Suprapubic skin (tissue), 3 donors: ENCODE measurements at regions not wholly inside any gene's neighbourhood (a gene's known extent, or its start where the extent isn't known, plus 50 kb on each side); places are given as distances from the start of the nearest gene placed in this dataset.

Source experiments
- EP300 ChIP-seq: sonication (generic); formaldehyde crosslinking; IDR thresholded peaks from one replicate; pipeline ENCODE4 v1.6.1; 2017; ENCODE audit warnings: antibody characterized with exemption
- POLR2A ChIP-seq, 2 donors: fragments of 450-650 bp; IDR thresholded peaks; one replicate each; pipeline ENCODE4 v1.6.1; 2017; ENCODE audit warnings: antibody characterized with exemption in 2 of 2, mild to moderate bottlenecking in 2 of 2, moderate library complexity in 2 of 2
- TF ChIP-seq, protein P1 (sequence below), 2 donors: fragments of 200-600 bp in 1 of 2; fragments of 450-650 bp in 1 of 2; sonication (generic) in 1 of 2; IDR thresholded peaks; one replicate each; pipeline ENCODE4 v1.5.1; 2016 to 2019; ENCODE audit warnings: antibody characterized with exemption in 2 of 2, mild to moderate bottlenecking in 1 of 2, moderate library complexity in 1 of 2

DNA sequence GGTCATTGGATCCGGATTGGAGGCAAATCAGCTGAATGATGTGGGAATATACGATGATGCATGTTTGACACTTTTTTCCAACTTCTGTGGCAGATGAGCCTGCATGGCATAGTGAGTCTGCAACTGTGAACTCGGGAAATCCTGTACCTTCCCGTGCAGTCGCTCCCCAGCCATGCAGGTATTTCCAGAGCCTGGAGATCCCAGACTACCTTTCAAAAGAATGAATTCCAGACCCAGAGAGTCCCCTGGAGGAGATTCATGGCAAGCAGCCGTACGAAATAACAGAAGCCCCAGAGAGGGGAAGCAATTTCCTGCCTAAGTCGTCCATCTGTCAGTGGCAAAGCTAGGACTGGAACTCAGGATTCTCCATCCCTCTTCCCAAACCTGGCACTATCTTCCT, 75.7 kb upstream of the FAM20A start:
- TF ChIP-seq EP300 (no peak), POLR2A (IDR thresholded peaks at IDR 0.05) (no peak)
- TF ChIP-seq, protein P1, sequence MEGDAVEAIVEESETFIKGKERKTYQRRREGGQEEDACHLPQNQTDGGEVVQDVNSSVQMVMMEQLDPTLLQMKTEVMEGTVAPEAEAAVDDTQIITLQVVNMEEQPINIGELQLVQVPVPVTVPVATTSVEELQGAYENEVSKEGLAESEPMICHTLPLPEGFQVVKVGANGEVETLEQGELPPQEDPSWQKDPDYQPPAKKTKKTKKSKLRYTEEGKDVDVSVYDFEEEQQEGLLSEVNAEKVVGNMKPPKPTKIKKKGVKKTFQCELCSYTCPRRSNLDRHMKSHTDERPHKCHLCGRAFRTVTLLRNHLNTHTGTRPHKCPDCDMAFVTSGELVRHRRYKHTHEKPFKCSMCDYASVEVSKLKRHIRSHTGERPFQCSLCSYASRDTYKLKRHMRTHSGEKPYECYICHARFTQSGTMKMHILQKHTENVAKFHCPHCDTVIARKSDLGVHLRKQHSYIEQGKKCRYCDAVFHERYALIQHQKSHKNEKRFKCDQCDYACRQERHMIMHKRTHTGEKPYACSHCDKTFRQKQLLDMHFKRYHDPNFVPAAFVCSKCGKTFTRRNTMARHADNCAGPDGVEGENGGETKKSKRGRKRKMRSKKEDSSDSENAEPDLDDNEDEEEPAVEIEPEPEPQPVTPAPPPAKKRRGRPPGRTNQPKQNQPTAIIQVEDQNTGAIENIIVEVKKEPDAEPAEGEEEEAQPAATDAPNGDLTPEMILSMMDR (IDR thresholded peaks at IDR 0.05): no peak
